ENCODE measurements at regions not wholly inside any gene's neighbourhood (a gene's known extent, or its start where the extent isn't known, plus 50 kb on each side); places are given as distances from the start of the nearest gene placed in this dataset.

- DNase-seq: no peak
Observed at GRCh38 chr9:99555792-99556191, 265.9 kb upstream of the NR4A3 start.

DNA sequence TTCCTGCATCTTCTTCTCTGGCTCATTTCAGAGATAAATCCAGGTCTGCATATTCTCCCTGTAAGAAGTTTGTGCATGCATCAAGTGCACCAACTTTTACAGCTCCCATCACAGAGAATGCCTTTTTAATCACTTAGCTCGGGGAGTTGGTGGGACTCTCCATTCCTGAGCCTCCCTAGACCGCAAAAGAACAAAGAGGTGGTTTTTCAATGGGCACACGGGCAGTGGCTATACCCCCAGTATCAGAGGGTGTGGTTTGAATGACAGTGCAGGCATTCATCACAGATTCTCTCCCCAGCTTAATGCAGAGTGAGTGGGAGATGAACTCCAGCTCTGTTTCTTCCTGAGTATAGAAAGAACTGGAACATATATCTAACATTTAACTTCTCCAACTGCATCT is 264.7 kb upstream of the NR4A3 start:
- no peak for DNase-seq

GRCh38 chr9:99557816-99558215 is 263.9 kb upstream of the NR4A3 start:
- no peak for DNase-seq

DNA sequence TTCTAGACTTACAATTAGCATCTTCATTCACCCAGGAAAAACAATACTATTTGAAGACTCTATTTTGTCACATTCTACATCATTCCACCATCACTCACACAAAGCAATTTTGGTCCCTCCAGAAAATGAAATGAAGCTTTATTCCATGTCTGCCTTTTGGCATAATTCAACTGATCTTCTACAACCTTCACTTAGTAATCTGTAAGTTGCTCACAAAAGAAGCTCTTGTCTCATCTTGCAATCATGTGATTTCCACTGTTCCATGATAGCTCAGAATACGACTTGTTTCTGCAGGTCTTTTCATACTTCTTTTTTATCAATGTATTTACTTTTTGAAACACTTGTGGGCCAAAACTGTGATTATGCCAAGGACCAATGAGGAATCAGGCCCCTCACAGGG is 261.9 kb upstream of the NR4A3 start:
- DNase-seq: no peak

GRCh38 chr9:99560561-99560960 is 261.1 kb upstream of the NR4A3 start:
- DNase-seq: no peak

- DNase-seq: no peak
Observed at GRCh38 chr9:99561509-99561917, 260.2 kb upstream of the NR4A3 start.

DNA sequence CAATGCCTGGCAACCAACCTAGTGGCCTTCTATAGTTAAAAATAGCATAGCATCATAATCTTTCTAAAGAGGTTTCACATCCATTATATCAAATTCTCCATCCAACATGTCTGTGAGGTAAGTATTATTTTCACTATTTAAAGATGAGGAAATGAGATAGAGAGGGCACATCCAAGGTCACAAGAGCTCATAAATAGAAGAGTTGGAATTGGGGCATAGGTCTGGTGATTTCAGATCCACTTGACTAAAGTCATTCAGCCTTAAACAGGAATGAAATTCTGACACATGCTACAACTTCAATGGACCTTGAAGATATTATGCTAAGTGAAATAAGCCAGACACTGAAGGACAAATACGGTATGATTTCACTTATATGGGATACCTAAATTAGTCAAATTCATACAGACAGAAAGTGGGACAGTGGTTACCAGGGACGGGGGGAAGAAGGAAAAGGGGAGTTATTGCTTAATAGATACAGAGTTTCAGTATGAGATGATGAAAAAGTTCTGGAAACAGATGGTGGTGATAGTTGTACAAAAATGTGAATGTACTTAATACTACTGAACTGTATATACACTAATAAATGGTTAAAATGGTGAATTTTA is 259.6 kb upstream of the NR4A3 start:
- DNase-seq: no peak

- no peak for DNase-seq
Observed at GRCh38 chr9:99563364-99563763, 258.3 kb upstream of the NR4A3 start.

- no peak for DNase-seq
Observed at GRCh38 chr9:99565203-99565602, 256.5 kb upstream of the NR4A3 start.

DNA sequence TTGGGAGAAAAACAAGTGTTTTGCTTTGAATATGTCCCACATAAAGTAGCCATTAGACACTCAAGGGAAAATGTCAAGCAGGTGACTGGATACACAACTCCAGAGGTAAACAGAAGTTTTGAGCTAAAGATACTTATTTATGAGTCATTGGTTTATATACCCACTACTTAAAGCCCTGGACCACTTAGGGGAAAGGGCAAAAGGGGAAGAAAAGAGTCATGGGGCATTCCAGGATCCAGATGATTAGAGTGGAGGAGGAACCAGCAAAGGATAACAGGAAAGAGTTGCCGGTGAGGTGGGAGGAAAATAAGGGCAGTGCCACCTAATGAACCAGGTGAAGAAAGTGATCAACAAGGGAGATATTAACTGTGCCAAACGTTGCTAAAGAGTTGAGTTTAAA is 254.2 kb upstream of the NR4A3 start:
- DNase-seq: no peak

- DNase-seq: no peak
Observed at GRCh38 chr9:99569840-99570239, 251.8 kb upstream of the NR4A3 start.

- DNase-seq: no peak
Observed at GRCh38 chr9:99572567-99572966, 249.1 kb upstream of the NR4A3 start.

- no peak for DNase-seq
Observed at GRCh38 chr9:99573085-99573484, 248.6 kb upstream of the NR4A3 start.

DNA sequence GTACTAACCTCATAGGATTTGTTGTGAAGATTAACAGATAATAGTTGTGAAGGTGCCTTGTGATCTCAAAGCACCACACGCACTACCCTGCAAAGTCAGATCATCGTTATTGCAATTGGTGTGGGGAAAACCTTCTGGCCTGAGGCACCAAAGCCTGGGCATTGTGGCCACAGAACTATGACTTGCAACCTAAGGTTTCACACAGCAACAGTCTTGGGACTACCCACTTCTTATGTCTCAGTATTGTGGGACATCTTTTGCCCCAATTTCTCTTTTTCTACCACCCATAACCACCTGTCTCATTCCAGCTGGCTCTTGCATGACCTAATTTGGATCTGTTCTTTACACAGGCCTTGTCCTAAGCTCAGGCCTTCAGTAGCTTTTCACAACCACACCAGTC is 247.8 kb upstream of the NR4A3 start:
- DNase-seq: no peak

DNA sequence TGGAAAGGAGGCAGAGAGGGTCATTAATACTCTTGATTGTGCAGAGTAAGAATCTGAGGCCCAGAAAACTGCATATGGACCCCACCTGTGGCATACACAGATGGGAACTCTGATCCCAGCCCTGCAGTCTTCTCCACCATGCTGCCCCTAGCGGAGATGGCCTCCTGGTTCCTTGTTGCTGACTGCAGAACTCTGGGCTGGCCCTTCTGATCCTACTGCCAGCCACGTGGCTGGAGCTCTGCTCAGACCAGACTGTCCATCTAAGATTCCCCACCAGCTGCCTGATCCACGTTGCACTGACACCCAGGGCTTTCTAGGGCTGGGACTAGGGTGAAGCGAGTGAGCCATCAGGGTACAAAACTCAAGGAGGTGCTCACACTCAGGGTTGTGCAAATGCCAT is 245.7 kb upstream of the NR4A3 start:
- DNase-seq: no peak

DNA sequence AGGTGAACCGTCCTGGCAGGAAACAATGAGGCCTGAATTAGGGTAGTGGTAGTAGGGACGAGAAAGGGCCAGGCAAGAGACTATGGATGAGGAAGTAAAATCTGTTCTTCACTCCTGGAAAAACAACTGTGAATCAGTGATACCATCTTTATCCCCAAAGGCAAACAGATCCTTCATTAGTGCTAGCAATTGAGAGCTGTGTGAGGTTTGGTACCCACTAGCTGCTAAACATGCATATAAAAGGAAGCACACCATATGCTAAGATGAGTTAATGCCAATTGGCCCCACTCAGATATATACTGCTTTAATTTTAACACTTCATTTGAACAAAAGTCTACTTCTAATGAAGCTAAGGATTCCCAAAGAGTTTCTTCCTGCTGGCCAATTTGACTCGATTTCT is 244.8 kb upstream of the NR4A3 start:
- DNase-seq: no peak

- no peak for DNase-seq
Observed at GRCh38 chr9:99577351-99577750, 244.3 kb upstream of the NR4A3 start.

DNA sequence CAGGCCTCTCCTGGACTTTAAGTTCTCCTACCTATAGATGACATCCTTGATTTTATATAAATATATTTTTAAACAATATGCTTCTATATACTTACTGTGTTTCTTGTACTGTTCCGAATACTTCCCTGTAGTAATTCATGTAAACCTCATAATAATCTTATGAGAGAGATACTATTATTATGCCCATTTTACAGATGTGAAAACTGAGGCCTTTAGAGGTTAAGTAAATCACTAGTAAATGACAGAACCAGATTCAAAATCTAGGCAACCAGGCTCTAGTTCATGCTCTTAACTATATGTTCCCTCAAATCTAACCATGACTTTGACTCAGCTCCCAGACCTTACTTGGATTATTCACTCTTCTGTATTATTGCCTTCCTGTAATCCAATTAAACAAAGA is 243.0 kb upstream of the NR4A3 start:
- DNase-seq: no peak

DNA sequence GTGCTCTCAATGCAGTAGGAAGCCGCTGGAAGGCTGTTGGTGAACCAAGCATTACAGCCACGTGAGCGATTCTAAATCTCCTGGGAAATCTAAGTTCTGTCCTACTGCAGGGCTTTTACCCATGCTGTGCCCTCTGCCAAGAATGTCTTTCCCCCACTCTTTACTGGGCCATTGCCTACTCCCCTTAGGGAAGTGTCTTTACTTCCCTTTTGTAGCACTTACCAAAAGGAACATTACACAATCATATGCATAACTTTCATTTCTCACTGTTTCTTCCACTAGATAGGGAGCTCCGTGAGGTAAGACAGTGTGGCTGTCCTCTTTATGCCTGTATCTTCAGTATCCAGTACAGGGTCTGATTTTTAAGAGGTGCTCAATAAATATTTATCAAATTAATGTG is 241.7 kb upstream of the NR4A3 start:
- no peak for DNase-seq

- DNase-seq: no peak
Observed at GRCh38 chr9:99582814-99583213, 238.9 kb upstream of the NR4A3 start.

DNA sequence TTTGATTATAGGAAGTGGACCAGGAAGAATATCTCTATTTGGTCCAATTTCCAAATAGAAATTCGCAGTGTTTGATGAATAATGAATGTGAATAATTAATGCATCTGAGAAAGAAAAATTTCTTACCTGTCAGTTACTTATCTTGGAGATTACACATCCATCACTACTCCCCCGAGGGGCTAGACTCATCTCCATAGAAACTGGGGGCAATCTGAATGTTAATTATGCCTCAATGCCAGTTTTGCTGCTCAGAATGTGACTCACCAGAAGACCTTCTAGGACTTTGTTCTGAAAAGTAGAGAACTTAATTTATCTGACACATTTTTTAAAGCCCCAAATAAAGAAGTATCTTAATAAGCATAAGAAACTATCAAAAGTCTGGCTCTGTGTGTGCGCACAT is 233.4 kb upstream of the NR4A3 start:
- DNase-seq: no peak

- DNase-seq: no peak
Observed at GRCh38 chr9:99588747-99589146, 232.9 kb upstream of the NR4A3 start.

- no peak for DNase-seq
Observed at GRCh38 chr9:99590410-99590809, 231.3 kb upstream of the NR4A3 start.

- no peak for DNase-seq
Observed at GRCh38 chr9:99590840-99591239, 230.8 kb upstream of the NR4A3 start.

GRCh38 chr9:99591770-99592169 is 229.9 kb upstream of the NR4A3 start:
- no peak for DNase-seq

Data from fibroblast of skin of abdomen (primary cell).